ENCODE measurements at regions not wholly inside any gene's neighbourhood (a gene's known extent, or its start where the extent isn't known, plus 50 kb on each side); places are given as distances from the start of the nearest gene placed in this dataset.

DNA sequence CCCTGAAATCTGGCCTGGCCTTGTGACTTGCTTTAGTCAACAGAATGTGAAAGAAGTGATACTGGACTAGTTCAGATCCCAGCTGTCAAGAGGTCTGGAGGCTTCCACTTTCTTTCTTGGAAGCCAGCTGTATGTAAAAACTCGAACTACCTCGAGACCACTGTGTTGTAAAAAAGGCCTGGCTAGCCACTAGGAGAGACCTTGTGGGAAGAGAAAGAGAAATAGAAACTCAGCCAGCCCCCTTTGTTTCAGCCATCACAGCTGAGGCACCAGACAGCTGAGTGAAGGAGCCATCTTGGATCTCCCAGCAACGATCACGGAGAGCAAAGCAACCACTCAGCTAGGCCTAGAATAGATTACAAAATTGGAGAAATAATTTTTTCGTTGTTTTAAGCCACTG lies 324.9 kb upstream of the TCF4 start:
- H3K27ac ChIP-seq (ENCODE audit: extremely low read depth, low read depth, low read length), result no peak overlapping the region
- 28% methylated on average over 5 of the region's 5 CpGs for WGBS (ENCODE audit: insufficient coverage, low coverage, missing lambda C conversion rate)
- H3K79me2 ChIP-seq (ENCODE audit: control insufficient read depth, insufficient read depth, low read length), result no peaks in the 10 kb centered on the region
- H4K20me1 ChIP-seq (replicated peaks; ENCODE audit: control insufficient read depth, insufficient read depth, low read length), result no peaks in the 10 kb centered on the region
- ChIA-PET POLR2A (interaction anchor here (0.6 kb wide), 1 partner anchor 43 kb away, joined by 3 read pairs; no protein-coding TSS in a partner anchor), CTCF (ENCODE audit: low intra/inter-chr PET ratio) (no interaction called here)
- H3K4me1 ChIP-seq (replicated peaks in 1 of 2; ENCODE audit: control insufficient read depth in 2 of 2, insufficient read depth in 2 of 2, low read length in 2 of 2), result no peaks in the 10 kb centered on the region; a peak in 1 of 5 replicates
- H3K27me3 ChIP-seq (ENCODE audit: control insufficient read depth in 2 of 2, insufficient read depth in 2 of 2, low read length in 2 of 2), result no peaks in the 10 kb centered on the region
- ATAC-seq (no peak), FAIRE-seq (no peak), DNase-seq (ENCODE audit: extremely low read depth in 1 of 4, low spot score in 3 of 4) (no peak)
- no peaks in the 10 kb centered on the region for H3K36me3 ChIP-seq (ENCODE audit: control insufficient read depth, insufficient read depth, low read length)
- H2AFZ ChIP-seq (ENCODE audit: low read depth, low read length), result no peak overlapping the region
- no peak overlapping the region for H3K4me3 ChIP-seq
- H3K9me1 ChIP-seq (ENCODE audit: control insufficient read depth, insufficient read depth, low read length), result no peaks in the 10 kb centered on the region
- no peaks in the 10 kb centered on the region for H3K9me3 ChIP-seq (replicated peaks; ENCODE audit: control insufficient read depth, insufficient read depth, low read depth, low read length)
- no peak overlapping the region for H3K9ac ChIP-seq (ENCODE audit: insufficient read depth in 1 of 2, low read depth in 2 of 2, low read length in 2 of 2)
- no TSS peak for BruUV-seq (replicated peaks)
- intact Hi-C loops (cut with micrococcal nuclease) (no loop called here), in situ Hi-C loops (cut with MboI) (no loop called here)
- H3K4me2 ChIP-seq (ENCODE audit: insufficient read depth, low read length), result no peak overlapping the region
- no peak for TF ChIP-seq SMARCB1 (IDR thresholded peaks at IDR 0.05; ENCODE audit: insufficient read length, low read depth)
- TF ChIP-seq, protein P1, sequence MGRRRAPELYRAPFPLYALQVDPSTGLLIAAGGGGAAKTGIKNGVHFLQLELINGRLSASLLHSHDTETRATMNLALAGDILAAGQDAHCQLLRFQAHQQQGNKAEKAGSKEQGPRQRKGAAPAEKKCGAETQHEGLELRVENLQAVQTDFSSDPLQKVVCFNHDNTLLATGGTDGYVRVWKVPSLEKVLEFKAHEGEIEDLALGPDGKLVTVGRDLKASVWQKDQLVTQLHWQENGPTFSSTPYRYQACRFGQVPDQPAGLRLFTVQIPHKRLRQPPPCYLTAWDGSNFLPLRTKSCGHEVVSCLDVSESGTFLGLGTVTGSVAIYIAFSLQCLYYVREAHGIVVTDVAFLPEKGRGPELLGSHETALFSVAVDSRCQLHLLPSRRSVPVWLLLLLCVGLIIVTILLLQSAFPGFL (CRISPR knock-in tag; IDR thresholded peaks at IDR 0.05), result no peak
- no peak for TF ChIP-seq CAMTA2 (CRISPR knock-in tag; conservative IDR thresholded peaks at IDR 0.05)
- no peak for TF ChIP-seq FOSL1 (tag; conservative IDR thresholded peaks at IDR 0.05)
- TF ChIP-seq FIP1L1 (IDR thresholded peaks at IDR 0.05; ENCODE audit: low read depth, low read length, poor library complexity, severe bottlenecking), result no peak
- TF ChIP-seq RBBP5 (IDR thresholded peaks at IDR 0.05; ENCODE audit: borderline replicate concordance, insufficient read depth, low read length, poor library complexity, severe bottlenecking), result no peak
- no peak for TF ChIP-seq GTF2F1 (IDR thresholded peaks at IDR 0.05; ENCODE audit: low read depth, low read length)
- no peak for TF ChIP-seq BHLHE40 (IDR thresholded peaks at IDR 0.05; ENCODE audit: low read length)
- TF ChIP-seq, protein P2, sequence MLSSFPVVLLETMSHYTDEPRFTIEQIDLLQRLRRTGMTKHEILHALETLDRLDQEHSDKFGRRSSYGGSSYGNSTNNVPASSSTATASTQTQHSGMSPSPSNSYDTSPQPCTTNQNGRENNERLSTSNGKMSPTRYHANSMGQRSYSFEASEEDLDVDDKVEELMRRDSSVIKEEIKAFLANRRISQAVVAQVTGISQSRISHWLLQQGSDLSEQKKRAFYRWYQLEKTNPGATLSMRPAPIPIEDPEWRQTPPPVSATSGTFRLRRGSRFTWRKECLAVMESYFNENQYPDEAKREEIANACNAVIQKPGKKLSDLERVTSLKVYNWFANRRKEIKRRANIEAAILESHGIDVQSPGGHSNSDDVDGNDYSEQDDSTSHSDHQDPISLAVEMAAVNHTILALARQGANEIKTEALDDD (IDR thresholded peaks at IDR 0.05), result no peak
- TF ChIP-seq ZBTB1 (CRISPR knock-in tag; IDR thresholded peaks at IDR 0.05; ENCODE audit: borderline replicate concordance, low read depth), result no peak
